ENCODE measurements at regions not wholly inside any gene's neighbourhood (a gene's known extent, or its start where the extent isn't known, plus 50 kb on each side); places are given as distances from the start of the nearest gene placed in this dataset.
"Not testable (repeated sequence)": the region's sequence is repeated elsewhere in the genome, so short reads cannot be mapped to it uniquely, and the experiment has no call there.

- DNase-seq: no peak
Measured at GRCh38 chr22:48511211-48511610, 1316.5 kb downstream of the BRD1 start.

GRCh38 chr22:48510599-48510998 is 1317.1 kb downstream of the BRD1 start:
- DNase-seq: no peak

- no peak for DNase-seq
Measured at GRCh38 chr22:48507595-48508350, 1319.9 kb downstream of the BRD1 start.

GRCh38 chr22:48507171-48507570 is 1320.5 kb downstream of the BRD1 start:
- no peak for DNase-seq

GRCh38 chr22:48506506-48507145 is 1321.0 kb downstream of the BRD1 start:
- no peak for DNase-seq

GRCh38 chr22:48505891-48506290 is 1321.8 kb downstream of the BRD1 start:
- no peak for DNase-seq

GRCh38 chr22:48504519-48505140 is 1323.0 kb downstream of the BRD1 start:
- no peak for DNase-seq

GRCh38 chr22:48503876-48504275 is 1323.8 kb downstream of the BRD1 start:
- DNase-seq: no peak

GRCh38 chr22:48503035-48503625 is 1324.5 kb downstream of the BRD1 start:
- DNase-seq: no peak

GRCh38 chr22:48501231-48501750 is 1326.4 kb downstream of the BRD1 start:
- no peak for DNase-seq

- DNase-seq: peak; percentile 62
Measured at GRCh38 chr22:48500471-48501230, 1327.0 kb downstream of the BRD1 start.

GRCh38 chr22:48499456-48500425 is 1327.9 kb downstream of the BRD1 start:
- DNase-seq: no peak

- no peak for DNase-seq
Measured at GRCh38 chr22:48498526-48499331, 1328.9 kb downstream of the BRD1 start.

GRCh38 chr22:48497743-48498520 is 1329.7 kb downstream of the BRD1 start:
- DNase-seq: not testable (repeated sequence)

- DNase-seq: no peak
Measured at GRCh38 chr22:48496987-48497650, 1330.6 kb downstream of the BRD1 start.

GRCh38 chr22:48496226-48496845 is 1331.3 kb downstream of the BRD1 start:
- no peak for DNase-seq

GRCh38 chr22:48495751-48496080 is 1332.0 kb downstream of the BRD1 start:
- no peak for DNase-seq

GRCh38 chr22:48494968-48495750 is 1332.5 kb downstream of the BRD1 start:
- DNase-seq: no peak
